ENCODE measurements at regions not wholly inside any gene's neighbourhood (a gene's known extent, or its start where the extent isn't known, plus 50 kb on each side); places are given as distances from the start of the nearest gene placed in this dataset.

GRCh38 chr17:73802314-73802713 lies 158.1 kb upstream of the SDK2 start:
- TF ChIP-seq CTCF (conservative IDR thresholded peaks at IDR 0.05 in 1 of 2, IDR thresholded peaks at IDR 0.05 in 1 of 2; ENCODE audit: extremely low read depth in 1 of 2, insufficient read depth in 1 of 2, low read depth in 1 of 2, low read length in 2 of 2) (no peak), EZH2 (IDR thresholded peaks at IDR 0.05; ENCODE audit: borderline replicate concordance, low read length) (no peak)
